Esophagus squamous epithelium (tissue), 5 donors: ENCODE measurements at regions not wholly inside any gene's neighbourhood (a gene's known extent, or its start where the extent isn't known, plus 50 kb on each side); places are given as distances from the start of the nearest gene placed in this dataset.

Experiments used
- DNase-seq: peaks from one replicate; lab custom pipeline; 2025; lab: John Stamatoyannopoulos, UW
- H3K27ac ChIP-seq, 4 donors: fragments of 200-600 bp; sonication (generic); one replicate each; pipeline ENCODE4 v1.5.1; 2016 to 2019; ENCODE audit warnings: mild to moderate bottlenecking in 1 of 4
- H3K27me3 ChIP-seq, 4 donors: fragments of 200-600 bp; sonication (generic); 1 replicate in 3 of 4; 2 replicates in 1 of 4; pipeline versions ENCODE4 v1.5.1 to v1.6.0; 2017 to 2021; ENCODE audit warnings: antibody characterized with exemption in 1 of 4
- H3K36me3 ChIP-seq, 3 donors: fragments of 200-600 bp; sonication (generic); one replicate each; pipeline ENCODE4 v1.5.1; 2016 to 2019
- H3K4me1 ChIP-seq, 3 donors: fragments of 200-600 bp; sonication (generic); one replicate each; pipeline ENCODE4 v1.5.1; 2017 to 2019
- H3K4me3 ChIP-seq, 4 donors: fragments of 200-600 bp; sonication (generic); 1 replicate in 3 of 4; 2 replicates in 1 of 4; pipeline ENCODE4 v1.5.1; 2016 to 2019; ENCODE audit warnings: mild to moderate bottlenecking in 2 of 4, moderate library complexity in 1 of 4
- H3K9me3 ChIP-seq, 3 donors: fragments of 200-600 bp; sonication (generic); one replicate each; pipeline ENCODE4 v1.5.1; 2016 to 2019
- POLR2A ChIP-seq, 4 donors: fragments of 450-650 bp; IDR thresholded peaks; one replicate each; pipeline ENCODE4 v1.6.1; 2017; ENCODE audit warnings: antibody characterized with exemption in 4 of 4, mild to moderate bottlenecking in 4 of 4, moderate library complexity in 3 of 4
- WGBS, 2 donors: methylation state at CpG; one replicate each; pipeline ENCODE4 v1.1.5; 2018; 5-methylcytosine and 5-hydroxymethylcytosine counted together
- intact Hi-C: fragments of 100-400 bp; cut with DNase I; formaldehyde crosslinking; loops from one replicate; pipeline ENCODE4 v1.15.0; 2022
- TF ChIP-seq, protein P1 (sequence below), 6 experiments: fragments of 450-650 bp in 4 of 6; fragments of 200-600 bp in 2 of 6; sonication (generic) in 2 of 6; IDR thresholded peaks; one replicate each; pipeline ENCODE4 v1.5.1; 2016 to 2019; ENCODE audit warnings: antibody characterized with exemption in 6 of 6, mild to moderate bottlenecking in 4 of 6, moderate library complexity in 4 of 6
- donor health status: DM: yes; HTN: yes; CAD: no.

DNA sequence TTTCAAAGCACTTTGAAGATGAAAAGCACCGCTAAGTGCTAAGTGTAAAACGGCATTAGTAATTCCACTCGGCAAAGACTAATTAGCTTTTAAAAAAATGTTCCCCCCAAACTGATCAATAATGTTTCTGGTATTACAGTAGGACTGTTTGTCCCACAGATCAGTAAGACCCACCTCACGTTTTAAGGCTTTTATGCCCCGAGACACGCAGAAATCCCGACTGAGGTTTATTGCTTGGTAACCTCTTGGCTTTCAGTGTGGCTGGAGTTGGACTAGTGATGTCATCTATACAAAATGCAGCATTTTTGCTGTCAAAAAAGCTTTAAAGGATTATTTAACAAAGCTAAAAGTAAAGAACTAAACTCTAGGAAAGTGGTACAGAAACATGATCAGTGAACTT, 414.6 kb upstream of the PSMD7 start:
- H3K4me3 ChIP-seq = no peak overlapping the region
- DNase-seq = no peak
- TF ChIP-seq POLR2A (IDR thresholded peaks at IDR 0.05) = no peak
- TF ChIP-seq, protein P1, sequence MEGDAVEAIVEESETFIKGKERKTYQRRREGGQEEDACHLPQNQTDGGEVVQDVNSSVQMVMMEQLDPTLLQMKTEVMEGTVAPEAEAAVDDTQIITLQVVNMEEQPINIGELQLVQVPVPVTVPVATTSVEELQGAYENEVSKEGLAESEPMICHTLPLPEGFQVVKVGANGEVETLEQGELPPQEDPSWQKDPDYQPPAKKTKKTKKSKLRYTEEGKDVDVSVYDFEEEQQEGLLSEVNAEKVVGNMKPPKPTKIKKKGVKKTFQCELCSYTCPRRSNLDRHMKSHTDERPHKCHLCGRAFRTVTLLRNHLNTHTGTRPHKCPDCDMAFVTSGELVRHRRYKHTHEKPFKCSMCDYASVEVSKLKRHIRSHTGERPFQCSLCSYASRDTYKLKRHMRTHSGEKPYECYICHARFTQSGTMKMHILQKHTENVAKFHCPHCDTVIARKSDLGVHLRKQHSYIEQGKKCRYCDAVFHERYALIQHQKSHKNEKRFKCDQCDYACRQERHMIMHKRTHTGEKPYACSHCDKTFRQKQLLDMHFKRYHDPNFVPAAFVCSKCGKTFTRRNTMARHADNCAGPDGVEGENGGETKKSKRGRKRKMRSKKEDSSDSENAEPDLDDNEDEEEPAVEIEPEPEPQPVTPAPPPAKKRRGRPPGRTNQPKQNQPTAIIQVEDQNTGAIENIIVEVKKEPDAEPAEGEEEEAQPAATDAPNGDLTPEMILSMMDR (IDR thresholded peaks at IDR 0.05) = no peak

DNA sequence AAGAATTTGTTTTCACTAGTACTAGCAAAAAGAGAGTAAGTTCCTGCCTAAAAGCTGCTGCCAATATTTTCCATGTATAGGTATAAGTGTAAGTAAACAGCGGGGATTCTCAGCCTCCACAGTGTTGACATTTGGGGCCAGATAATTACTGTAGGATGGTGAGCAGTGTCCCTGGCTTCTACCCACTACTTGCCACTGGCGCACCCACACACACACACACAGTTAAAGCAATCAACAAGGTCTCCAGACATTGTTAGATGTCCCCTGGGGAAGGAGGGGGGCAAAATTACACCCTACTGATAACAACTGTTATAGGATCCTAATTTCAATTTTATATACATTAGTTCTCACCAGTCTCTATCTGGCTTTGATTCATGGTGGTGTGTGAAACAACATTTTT, 417.0 kb upstream of the PSMD7 start:
- no peak for DNase-seq
- 78 to 83% methylated on average over 2 of the region's 2 CpGs for WGBS, 2 donors
- no peak overlapping the region for H3K27ac ChIP-seq
- intact Hi-C loops = loop anchor here (10.0 kb wide), 1 partner anchor 165 kb away; no protein-coding TSS in a partner anchor
- H3K27me3 ChIP-seq = peaks cover 0 to 16% (median 0%) of the 10 kb centered on the region in 4 donors
- H3K9me3 ChIP-seq = no peaks in the 10 kb centered on the region
- no peaks in the 10 kb centered on the region for H3K4me1 ChIP-seq
- no peak overlapping the region for H3K4me3 ChIP-seq
- TF ChIP-seq, protein P1 (IDR thresholded peaks at IDR 0.05) = no peak
- no peak for TF ChIP-seq POLR2A (IDR thresholded peaks at IDR 0.05)
- H3K36me3 ChIP-seq = no peaks in the 10 kb centered on the region

More for the DNA sequence above, 414.6 kb upstream of the PSMD7 start:
- intact Hi-C loops = no loop called here
- 32 to 56% methylated on average over 7 of the region's 7 CpGs for WGBS, 2 donors
- Histone ChIP-seq H3K4me1 (no peaks in the 10 kb centered on the region), H3K27ac (no peak overlapping the region), H3K9me3 (no peaks in the 10 kb centered on the region), H3K27me3 (peaks cover 0 to 37% (median 0%) of the 10 kb centered on the region in 4 donors), H3K36me3 (no peaks in the 10 kb centered on the region)

- no peak for DNase-seq
- Histone ChIP-seq H3K27me3 (peaks cover 0 to 16% (median 0%) of the 10 kb centered on the region in 4 donors), H3K4me3 (no peak overlapping the region), H3K9me3 (no peaks in the 10 kb centered on the region), H3K36me3 (no peaks in the 10 kb centered on the region), H3K4me1 (peaks cover 0 to 8% (median 0%) of the 10 kb centered on the region in 3 donors), H3K27ac (no peak overlapping the region)
- intact Hi-C loops = loop anchor here (10.0 kb wide), 1 partner anchor 164 kb away; no protein-coding TSS in a partner anchor
- WGBS, 2 donors = 6 to 9% methylated on average over 2 of the region's 2 CpGs
- TF ChIP-seq, protein P1 (IDR thresholded peaks at IDR 0.05) = peak in 4 of 6 experiments; percentile 31 to 56 (median 42)
- no peak for TF ChIP-seq POLR2A (IDR thresholded peaks at IDR 0.05)
Observed at GRCh38 chr16:73878611-73879010, 418.0 kb upstream of the PSMD7 start.

DNA sequence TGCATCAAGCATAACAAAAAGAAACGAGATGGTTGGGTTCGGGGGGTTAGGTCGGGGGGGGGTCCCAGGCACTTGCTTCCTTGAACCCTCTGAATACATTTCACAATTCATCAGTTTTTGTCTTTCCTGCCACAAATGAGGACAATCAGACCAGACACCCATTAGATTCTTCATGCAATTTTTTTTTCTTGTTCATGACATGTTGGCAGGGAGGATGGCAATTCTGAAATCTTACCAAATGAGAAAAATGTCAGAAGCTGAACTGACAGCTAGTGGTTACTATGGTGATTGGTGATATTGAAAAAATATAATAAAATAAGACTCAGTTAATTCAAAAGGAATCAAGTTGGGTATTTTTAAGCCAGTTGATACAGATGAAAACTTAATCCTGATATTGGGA, 419.5 kb upstream of the PSMD7 start:
- intact Hi-C loops = loop anchor here (10.0 kb wide), 1 partner anchor 162 kb away; no protein-coding TSS in a partner anchor
- no peak for DNase-seq
- no peaks in the 10 kb centered on the region for H3K9me3 ChIP-seq
- H3K4me1 ChIP-seq = peaks cover 0 to 10% (median 0%) of the 10 kb centered on the region in 3 donors
- no peak overlapping the region for H3K4me3 ChIP-seq
- no peaks in the 10 kb centered on the region for H3K36me3 ChIP-seq
- no peak for TF ChIP-seq POLR2A (IDR thresholded peaks at IDR 0.05)
- TF ChIP-seq, protein P1 (IDR thresholded peaks at IDR 0.05) = no peak
- 37 to 44% methylated on average over 3 of the region's 3 CpGs for WGBS, 2 donors
- H3K27me3 ChIP-seq = peaks cover 0 to 20% (median 0%) of the 10 kb centered on the region in 4 donors
- H3K27ac ChIP-seq = no peak overlapping the region

GRCh38 chr16:73875996-73876690, 420.5 kb upstream of the PSMD7 start:
- TF ChIP-seq, protein P1 (IDR thresholded peaks at IDR 0.05) = no peak
- no peak for TF ChIP-seq POLR2A (IDR thresholded peaks at IDR 0.05)
- Histone ChIP-seq H3K27me3 (peaks cover 0 to 16% (median 0%) of the 10 kb centered on the region in 4 donors), H3K4me3 (no peak overlapping the region), H3K36me3 (no peaks in the 10 kb centered on the region), H3K27ac (no peak overlapping the region), H3K9me3 (no peaks in the 10 kb centered on the region), H3K4me1 (peaks cover 0 to 10% (median 0%) of the 10 kb centered on the region in 3 donors)
- DNase-seq = no peak
- WGBS, 2 donors = 77 to 79% methylated on average over 7 of the region's 7 CpGs
- intact Hi-C loops = loop anchor here (10.0 kb wide), 1 partner anchor 161 kb away; no protein-coding TSS in a partner anchor
